GM21367 (cell line): ENCODE measurements at regions not wholly inside any gene's neighbourhood (a gene's known extent, or its start where the extent isn't known, plus 50 kb on each side); places are given as distances from the start of the nearest gene placed in this dataset.
"Not testable (repeated sequence)": the region's sequence is repeated elsewhere in the genome, so short reads cannot be mapped to it uniquely, and the experiment has no call there.

ENCODE experiments used
- ATAC-seq: cut with Tn5 transposase; IDR thresholded peaks from one replicate; pipeline ENCODE4 v1.9.1; 2021; ENCODE audit not compliant: unreplicated experiment

DNA sequence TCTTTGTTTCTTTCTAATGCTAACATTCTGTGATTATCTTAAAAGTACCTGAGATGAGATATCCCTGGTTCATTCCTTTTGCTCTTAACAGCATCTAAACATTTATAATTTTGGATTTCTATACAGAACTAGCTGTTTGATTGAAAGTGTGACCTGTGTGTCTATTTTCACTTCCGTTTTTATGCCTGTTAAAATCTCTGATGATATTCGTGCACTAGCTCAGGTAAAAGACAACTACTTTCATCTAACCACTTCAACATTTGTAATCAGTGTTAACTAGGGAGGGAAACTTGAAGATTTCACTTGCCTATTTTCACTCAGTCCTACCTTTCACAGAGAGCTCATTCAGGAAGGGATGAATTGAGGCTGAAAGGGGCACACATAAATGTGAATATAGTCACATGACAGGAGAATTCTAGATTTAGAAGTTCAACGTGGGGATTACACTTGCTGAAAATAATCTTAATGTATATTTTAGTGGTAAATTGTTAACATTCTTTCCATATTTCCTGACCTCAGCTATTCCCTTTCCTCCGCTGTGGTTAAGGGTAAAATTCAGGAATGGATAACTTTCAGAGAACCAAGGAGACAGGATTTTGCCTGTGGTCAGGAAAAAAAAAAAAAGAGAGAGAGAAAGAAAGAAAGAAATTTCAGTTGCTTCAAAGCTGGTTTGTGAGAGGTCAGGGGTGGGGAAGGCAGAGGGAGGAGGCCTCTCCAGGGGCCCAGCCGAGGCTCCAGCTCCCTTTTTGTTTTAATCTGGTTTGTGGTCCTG is 159.8 kb upstream of the TSC22D2 start:
- no peak for ATAC-seq

DNA sequence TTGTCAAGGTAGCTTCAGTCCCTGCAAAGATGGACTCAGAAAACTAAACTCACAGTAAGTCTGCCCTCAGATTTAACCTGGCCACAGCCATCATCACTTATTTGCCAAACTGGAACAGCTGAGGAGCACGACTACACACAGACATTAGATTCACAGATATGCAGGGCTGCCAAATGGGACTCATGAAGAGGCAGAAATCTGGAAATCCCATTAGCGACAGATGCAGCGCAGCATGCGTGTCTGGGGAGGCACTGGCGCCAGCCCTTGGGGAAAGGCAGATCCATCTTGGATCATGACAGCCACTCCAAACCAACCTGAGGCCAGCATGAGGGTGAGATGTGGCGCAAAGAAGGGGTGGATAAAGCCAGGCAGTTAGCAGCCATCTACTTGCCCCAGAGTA is 160.7 kb upstream of the TSC22D2 start:
- ATAC-seq = no peak

DNA sequence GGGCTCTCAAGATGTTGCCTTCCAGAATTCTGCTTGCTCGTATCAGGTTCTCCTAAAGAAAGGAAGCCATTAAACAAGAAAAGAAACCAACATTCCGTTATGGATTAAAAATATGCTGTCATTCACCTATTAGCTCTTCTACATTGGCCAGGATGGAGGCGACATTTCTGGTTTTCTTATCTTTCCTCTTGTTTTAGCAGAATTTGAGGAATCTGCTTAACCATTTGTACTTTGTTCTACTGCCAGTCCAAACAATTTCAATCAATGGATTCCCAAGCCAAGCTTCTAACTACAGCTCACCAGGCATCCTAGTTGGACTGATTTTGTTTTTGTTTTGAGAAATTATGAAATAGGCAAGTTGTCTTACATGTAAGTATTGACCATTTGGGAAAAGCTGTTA is 164.6 kb upstream of the TSC22D2 start:
- ATAC-seq = no peak

DNA sequence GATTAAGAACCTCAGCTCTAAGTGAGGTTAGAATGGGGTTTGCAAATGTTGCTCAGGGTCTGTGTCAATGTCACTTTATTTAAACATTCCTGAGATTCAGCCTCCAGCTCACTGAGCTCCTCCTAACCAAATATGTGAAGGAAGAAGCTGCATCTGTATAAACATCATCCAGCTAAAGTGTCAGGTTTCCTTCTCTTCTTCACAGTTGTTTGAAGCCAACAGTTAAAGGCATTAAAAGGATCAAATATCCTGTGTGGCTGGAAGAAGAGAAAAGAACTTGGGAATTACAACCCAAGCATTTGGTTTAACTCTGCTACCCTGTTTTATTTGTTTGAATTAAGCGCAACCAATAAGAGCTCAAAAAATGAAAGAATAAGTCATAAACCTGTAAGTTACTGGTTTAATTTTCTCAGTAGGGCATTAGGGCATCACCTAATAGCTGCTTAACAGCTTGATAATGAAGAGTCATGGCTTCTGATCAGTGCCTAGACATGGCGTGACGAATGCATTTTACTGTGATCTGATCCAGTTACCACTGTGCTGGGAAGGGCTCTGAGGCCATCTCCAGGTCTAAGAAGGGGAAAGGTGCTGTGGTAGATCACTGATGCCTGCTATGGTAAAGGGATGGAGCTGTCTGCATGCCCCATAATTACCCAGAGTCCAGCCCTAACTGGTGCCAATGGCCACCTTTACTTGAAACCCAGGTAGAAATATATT is 165.7 kb upstream of the TSC22D2 start:
- no peak for ATAC-seq

DNA sequence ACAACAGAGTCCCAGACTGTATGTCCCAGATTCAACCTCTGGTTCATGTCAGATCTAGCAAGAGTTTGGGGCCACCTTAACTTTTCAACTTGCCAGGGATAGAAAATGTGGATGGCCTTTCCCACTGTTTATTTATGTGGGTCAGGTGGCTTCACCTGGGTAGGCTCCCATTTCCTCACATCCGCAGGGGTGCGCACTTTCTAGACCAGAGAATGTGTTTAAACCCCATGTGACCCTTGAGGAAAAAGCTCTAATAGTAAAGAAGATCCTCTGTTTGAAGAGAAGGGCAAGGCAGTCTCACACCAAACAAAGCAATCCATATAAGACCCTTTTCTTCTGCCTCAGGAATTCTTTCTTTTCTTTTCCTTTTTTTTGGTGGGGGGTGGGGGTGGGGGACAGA is 167.2 kb upstream of the TSC22D2 start:
- no peak for ATAC-seq

DNA sequence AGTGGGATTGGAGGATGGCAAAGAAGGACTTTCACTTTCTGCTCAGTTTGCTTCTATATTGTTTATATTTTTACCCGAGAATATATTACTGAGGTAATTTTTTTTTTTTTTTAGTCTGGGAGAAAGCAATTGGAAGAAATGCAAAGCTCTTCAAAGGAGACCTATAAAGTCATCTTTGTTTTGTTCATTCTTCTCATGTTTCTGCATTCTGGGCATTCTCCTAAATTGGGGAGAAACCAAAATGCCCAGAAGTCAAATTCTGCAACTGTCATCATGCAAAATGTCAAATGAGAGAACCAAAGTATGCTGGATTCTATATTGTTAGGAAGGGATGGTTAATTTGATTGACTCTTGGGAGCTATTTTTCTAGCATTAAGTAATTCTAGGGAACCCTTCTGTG is 168.3 kb upstream of the TSC22D2 start:
- ATAC-seq = no peak

DNA sequence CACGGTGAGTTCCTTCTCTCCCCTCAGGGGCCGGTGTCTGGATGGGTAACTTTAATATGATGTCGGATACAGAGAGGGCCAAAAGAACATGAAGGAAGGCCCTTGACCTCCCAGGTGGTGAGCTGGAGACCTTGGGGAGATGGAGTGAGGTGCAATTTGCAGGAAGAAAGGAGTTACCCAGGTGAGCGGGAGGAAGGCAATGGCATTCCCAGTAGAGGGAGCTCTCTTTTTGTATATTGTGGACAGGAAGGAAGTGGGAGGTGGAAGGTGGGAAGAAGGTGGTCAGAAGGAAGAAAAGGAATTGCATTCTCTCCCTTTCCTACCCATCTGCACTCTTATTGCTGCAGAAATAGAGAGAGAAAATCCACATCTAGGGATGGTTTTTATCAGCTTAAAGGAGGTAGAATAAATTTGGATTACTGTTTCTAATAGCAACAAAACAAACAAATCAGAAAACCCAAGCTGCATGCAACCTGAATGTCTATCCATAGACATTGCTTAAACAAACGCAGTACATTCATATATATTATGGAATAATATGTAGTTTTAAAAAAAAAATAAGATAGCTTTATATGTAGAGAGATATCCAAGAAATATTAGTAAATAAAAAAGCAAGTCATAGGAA is 169.0 kb upstream of the TSC22D2 start:
- no peak for ATAC-seq

DNA sequence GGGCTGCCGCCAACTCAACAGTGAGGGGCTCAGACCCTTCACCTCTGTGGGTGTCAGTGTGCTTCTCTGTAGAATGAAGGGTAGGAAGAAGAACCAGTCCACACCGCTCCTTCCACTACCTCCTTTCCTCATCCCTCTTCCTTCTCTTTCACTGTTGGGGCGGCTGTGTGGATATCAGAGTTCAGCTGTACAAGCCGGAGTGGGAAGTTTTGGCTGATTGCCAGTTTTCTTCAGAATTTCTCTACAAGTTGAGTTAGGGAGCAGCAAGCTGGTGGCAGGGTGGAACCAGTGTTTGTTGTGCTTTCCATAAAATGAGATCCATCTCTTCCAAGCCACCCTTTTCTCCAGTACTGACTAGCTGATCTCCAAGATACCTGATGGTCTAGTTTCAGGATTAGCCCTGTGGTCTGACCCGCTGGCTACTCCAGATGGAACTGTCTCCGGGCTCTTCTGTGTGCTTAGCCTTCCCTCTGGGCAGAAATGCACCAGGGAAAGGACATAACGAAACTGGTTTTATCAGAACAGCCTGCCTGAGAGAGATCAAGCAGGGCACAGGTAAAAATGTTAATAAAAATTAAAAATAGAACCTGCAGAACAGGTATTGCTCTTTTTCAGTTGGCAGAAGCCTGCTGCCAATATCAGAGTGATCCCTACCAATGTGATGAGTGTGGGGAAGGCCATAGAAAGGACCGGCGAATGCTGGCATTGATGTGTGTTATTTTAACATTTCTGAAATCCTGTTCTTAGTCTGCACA is 169.9 kb upstream of the TSC22D2 start:
- no peak for ATAC-seq

DNA sequence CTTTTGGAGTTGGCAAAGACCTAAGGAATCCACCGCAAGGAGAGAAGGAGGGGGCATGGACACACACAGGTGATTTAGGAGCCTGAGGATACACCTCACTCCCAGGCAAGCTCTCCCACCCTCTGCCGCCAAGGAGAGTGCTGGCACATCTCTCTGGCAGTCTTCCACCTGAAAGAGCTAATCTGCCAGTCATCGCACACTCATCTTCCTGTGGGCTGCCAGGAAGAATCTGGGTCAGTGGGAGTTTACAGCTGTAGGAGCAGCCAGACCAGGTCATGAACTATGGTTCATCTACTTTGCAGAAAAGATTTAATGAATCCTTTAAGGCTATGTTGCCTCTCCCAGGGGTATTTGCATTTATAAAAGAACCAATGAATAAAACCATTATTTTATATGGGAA is 170.6 kb upstream of the TSC22D2 start:
- ATAC-seq = no peak

DNA sequence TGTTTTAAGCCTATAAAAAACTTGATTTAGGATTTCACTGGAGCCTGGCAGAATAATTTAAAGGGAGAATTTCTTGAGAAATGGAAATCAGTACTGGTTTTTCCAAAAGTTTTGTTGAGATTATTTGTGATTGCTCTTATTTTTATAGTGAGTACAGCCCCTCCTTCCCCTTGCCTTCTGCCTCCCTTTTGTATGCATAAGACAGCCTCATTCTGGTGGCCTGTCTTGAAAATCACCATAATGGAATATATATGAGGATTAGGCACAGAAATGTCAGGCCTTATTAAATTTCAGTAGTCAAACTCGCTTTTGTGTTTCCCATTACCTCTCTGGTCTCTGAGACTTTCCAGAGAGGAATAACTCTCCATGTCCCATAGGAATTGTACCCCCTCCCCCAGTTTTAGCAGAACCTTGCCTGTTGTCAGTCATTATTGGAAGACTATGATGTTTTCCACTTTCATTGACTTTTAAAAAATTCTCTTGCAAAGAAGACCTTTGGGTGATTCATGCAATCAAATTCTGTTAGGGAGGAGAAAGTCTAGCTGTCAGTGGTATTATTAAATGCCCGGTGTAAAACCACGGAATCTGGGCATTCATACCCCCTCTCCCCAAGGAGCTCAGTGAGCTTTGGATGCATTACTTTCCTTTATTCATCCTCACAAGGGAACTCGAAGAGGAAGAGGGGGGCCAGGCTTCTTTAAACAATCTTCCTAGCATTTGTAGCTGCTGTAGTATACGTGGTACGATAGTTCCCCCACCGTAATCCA is 171.6 kb upstream of the TSC22D2 start:
- ATAC-seq = no peak

DNA sequence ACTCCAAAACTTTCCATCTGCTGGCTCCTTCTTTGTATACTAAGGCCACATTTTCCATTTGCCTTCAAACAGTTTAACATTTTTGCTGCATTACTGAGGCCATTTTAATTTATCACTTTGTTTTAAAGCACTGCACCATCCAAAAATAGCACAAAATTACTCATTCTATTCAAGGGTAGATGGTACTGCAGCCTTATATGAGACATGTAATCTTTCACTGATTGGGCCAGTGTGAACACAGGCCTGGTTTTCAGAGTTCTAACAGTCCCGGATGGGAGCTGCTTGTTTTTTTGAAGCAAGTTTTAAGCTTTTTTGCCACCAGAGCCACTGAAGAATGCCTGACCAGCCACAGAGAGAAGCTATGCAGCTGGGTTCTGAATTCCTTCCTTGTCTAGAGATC is 172.3 kb upstream of the TSC22D2 start:
- ATAC-seq = no peak

DNA sequence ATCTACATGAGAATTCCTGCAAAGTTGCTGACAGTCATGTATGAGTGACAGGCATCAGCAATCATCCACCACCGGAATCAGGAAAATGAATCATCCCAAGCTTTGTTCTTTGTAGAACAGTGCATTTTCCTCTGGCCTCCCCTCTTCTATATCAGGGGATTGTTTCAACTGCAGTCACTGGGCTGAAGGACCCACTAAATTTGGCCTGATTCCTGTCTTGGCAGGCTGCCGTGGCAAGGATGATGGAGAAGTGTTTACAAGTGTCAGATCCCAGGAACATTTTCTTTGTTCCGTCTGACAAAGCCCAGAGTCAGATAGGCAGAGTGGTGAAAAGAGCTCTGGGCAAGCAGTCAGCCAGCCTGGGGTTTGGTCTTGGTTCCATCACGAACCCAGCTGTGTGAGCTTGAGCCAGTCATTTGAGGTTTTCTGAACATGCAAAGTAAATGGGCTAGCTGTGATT is 175.1 kb upstream of the TSC22D2 start:
- ATAC-seq = no peak

DNA sequence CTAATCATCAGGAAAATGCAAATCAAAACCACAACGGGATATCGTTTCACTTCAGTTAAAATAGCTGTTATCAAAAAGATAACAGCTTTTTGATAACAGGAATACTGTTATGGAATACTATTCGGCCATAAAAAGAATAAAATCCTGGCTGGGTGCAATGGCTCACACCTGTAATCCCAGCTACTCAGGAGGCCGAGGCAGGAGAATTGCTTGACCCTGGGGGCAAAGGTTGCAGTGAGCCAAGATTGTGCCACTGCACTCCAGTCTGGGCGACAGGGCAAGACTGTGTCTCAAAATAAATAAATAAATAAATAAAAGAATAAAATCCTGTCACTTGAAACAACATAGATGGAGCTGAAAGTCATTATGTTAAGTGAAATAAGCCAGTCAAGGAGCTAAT is 178.1 kb upstream of the TSC22D2 start:
- no peak for ATAC-seq

DNA sequence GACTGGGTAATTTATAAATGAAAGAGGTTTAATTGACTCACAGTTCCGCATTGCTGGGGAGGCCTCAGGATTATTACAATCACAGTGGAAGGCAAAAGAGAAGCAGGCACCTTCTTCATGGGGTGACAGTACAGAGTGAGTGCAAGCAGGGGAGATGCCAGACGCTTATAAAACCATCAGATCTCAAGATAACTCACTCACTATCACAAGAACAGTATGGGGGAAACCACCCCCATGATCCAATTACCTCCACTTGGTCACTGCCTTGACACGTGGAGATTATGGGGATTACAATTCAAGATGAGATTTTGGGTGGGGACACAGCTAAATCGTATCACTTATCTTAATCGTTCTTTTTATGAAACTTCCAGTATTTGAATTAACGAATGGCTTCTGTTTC is 179.5 kb upstream of the TSC22D2 start:
- ATAC-seq = not testable (repeated sequence)

DNA sequence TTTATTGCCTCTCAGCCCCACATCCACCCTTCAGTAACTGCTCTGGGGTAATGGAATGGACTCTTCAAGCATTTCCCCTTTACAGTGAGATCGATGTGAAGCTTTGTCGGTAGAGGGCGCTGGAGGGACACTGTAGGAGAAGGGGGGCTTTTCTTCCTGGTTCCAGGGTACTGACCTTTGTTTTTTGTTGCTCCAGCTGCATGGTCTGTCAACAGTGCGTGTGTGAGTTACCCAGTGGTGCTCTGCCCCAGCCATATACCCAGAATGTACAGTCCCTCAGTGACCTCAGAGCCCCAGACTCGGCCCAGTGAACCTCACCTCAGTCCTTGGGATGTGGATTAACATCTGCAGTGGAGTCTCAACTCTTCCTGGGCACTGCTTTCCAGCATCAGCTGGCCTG is 180.3 kb upstream of the TSC22D2 start:
- ATAC-seq = no peak

DNA sequence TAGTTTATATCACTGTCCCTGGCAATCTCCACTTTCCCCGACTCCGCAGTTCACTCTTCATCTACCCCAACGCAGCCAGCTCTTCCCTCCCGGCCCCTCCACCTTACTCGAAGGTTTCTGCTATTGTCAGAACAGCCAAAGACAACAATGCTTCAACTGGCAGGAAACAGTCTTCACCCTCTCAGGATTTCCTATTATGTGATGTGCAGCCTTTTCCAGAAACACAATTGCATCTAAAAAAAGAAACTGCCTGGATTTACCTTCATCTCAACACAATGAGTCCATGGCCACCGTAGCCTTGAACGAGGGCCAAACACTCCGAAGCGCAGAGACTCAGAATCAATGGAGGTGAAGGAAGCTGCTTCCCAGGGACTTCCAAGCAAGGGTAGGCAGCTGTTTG is 182.1 kb upstream of the TSC22D2 start:
- ATAC-seq = no peak

DNA sequence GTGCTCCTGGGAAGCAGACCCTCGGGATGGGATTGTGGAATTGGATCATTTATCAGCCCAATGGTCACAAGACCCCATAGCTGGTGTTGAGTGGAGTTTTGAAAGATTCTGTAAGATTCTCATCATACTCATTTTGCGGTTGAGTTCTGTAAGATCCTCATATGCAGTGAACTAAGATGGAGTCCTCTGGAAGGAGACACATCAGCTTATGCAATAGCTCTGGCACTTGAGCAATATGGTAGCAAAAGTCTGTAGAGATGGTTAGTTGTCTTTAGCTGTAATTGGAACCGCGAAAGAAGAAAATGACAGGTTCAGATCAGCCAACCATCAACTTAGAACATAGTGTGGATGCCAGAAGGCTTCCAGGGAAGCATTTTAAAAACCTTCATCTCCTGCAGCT is 184.5 kb upstream of the TSC22D2 start:
- no peak for ATAC-seq

DNA sequence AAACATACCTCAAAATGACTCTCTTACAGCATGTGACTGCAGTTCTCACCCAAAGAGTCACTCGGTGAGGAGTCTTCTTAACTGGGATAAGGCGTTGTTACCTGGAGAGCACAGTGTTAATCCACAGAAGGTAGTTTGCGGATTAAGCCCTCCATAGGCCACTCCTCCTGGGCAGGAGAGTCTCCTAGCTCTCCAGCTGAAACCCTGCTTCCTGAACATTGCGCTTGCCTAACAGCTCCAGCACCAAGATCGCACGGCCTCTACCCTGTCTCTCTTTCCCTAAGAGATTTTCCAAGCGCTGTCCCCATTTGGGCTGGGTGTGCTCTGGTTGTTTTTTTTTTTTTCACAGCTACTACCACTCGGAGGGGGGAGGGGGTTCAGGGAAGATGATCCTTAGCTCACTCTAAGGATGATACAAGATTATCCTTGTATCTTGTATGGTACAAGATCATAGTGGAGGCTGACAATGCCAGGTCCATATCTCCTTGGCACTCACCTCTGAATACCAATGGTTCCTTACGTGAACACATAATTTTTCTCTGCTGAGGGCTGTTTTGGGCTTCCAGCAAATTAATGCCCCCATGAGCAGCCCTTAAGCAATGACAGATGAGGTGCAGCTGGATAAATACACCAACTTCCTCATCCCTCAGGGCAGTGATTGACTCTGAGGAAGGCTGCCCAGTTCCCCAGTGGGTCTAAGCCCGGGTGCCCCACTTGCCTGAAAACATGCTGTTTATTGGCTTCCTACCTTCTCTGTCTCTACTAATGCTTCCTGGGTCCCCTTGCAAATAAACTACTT is 185.2 kb upstream of the TSC22D2 start:
- no peak for ATAC-seq

DNA sequence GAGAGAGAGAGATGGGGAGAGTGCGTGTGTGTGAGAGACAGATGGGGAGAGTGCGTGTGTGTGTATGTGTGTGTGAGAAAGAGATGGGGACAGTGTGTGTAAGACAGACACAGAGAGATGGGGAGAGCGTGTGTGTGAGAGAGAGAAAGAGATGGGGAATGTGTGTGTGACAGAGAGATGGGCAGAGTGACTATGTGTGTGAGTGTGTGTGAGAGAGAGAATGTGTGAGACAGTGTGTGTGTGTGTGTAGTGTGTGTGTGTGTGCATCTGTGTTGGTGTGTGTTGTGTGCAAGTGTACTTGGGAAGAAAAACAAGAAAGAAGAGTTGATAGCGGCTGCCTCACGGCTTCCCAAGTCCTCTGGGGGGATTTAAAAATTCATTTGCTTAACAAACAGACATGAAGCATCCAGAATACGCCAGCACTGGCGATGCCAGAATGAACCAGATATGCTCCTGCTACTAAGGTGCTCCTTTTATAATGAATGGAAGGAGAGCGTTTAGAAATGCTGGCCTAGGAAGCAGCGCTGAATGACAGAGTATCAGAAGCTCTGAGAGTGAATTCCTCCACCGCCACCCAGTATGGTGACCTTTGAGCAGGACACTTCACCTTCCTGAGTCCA is 186.1 kb upstream of the TSC22D2 start:
- ATAC-seq = no peak
